GM12892 (cell line): ENCODE measurements at regions not wholly inside any gene's neighbourhood (a gene's known extent, or its start where the extent isn't known, plus 50 kb on each side); places are given as distances from the start of the nearest gene placed in this dataset.

Source experiments
- POLR2A ChIP-seq: IDR thresholded peaks from 2 replicates; pipeline ENCODE4 v1.6.1; 2011; ENCODE audit warnings: low read depth, low read length, control low read depth
- TAF1 ChIP-seq: IDR thresholded peaks from 2 replicates; pipeline ENCODE4 v1.6.1; 2011; ENCODE audit warnings: low read depth, mild to moderate bottlenecking, control low read depth, low read length, borderline replicate concordance

- TF ChIP-seq POLR2A (no peak), TAF1 (no peak)
Measured at GRCh38 chr1:198416296-198416695, 124.2 kb downstream of the ATP6V1G3 start.
